Neutrophil (primary cell): ENCODE measurements at regions not wholly inside any gene's neighbourhood (a gene's known extent, or its start where the extent isn't known, plus 50 kb on each side); places are given as distances from the start of the nearest gene placed in this dataset.

Experiments
- H3K27ac ChIP-seq: fragments of 200-600 bp; sonication (generic); 2 replicates; pipeline ENCODE4 v1.5.1; 2016; ENCODE audit warnings: mild to moderate bottlenecking, moderate library complexity
- H3K27me3 ChIP-seq: fragments of 200-600 bp; sonication (generic); 2 replicates; pipeline ENCODE4 v1.6.0; 2016; ENCODE audit warnings: mild to moderate bottlenecking
- H3K36me3 ChIP-seq: fragments of 200-600 bp; sonication (generic); 2 replicates; pipeline ENCODE4 v1.5.1; 2017
- H3K4me1 ChIP-seq, 2 experiments: fragments of 200-600 bp in 1 of 2; sonication (generic) in 1 of 2; 1 replicate in 1 of 2; 2 replicates in 1 of 2; pipeline versions ENCODE4 v1.5.1 to v1.6.1; 2013 to 2016; ENCODE audit warnings: low read depth in 1 of 2, low read length in 1 of 2, mild to moderate bottlenecking in 1 of 2, moderate library complexity in 1 of 2; ENCODE audit not compliant: control insufficient read depth in 1 of 2, insufficient read depth in 1 of 2
- H3K4me3 ChIP-seq, 2 experiments: fragments of 200-600 bp in 1 of 2; sonication (generic) in 1 of 2; 1 replicate in 1 of 2; 2 replicates in 1 of 2; pipeline ENCODE4 v1.5.1; 2013 to 2016; ENCODE audit warnings: low read depth in 1 of 2, low read length in 1 of 2, mild to moderate bottlenecking in 1 of 2, moderate library complexity in 1 of 2
- H3K9me3 ChIP-seq: fragments of 200-600 bp; sonication (generic); 2 replicates; pipeline ENCODE4 v1.5.1; 2016
- CTCF ChIP-seq: fragments of 200-600 bp; sonication (generic); IDR thresholded peaks from 2 replicates; pipeline ENCODE4 v1.5.1; 2016; ENCODE audit warnings: antibody characterized with exemption

DNA sequence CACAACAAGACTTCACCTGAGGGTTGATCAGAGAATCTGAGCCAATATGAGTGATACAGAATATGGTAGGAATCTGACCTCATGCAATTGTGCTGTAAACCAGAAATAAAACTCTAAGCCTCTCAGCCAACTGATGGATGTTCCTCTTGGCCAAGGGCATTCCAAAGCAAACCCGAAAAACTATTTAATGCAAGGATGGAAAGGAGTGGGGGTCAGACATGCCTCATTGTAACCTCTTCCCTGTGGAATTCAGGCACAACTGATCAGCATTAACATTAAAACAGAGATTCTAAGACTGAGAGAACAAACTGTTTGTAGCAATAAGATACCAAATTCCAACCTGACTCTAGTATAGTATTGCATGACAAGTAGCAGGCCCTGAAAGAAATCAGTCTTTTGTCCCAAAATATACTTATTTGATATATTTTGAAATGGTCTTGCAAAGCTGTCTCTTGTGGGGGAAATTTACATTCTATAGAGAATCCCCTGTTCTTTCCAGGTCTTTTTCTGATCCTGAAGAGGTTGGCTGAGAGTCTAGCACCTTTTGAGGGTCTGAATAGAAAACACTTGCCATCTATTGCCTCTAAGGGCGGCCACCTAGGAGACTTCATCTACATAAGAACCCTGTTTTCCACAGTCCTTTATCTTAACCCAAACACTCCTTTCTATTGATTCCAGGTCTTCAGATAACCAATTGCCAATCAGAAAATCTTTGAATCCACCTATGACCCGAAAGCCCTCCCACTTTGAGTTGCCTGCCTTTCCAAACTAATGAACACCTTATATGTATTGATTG, 50.4 kb upstream of the WDR11 start:
- H3K4me1 ChIP-seq: no peaks in the 10 kb centered on the region
- H3K27me3 ChIP-seq: no peaks in the 10 kb centered on the region
- H3K9me3 ChIP-seq: no peaks in the 10 kb centered on the region

More for the DNA sequence above, 50.4 kb upstream of the WDR11 start:
- Histone ChIP-seq H3K36me3 (no peaks in the 10 kb centered on the region), H3K4me3 (no peak overlapping the region), H3K27ac (no peak overlapping the region)
- TF ChIP-seq CTCF: no peak
